HCEC 1CT (cell line): ENCODE measurements at regions not wholly inside any gene's neighbourhood (a gene's known extent, or its start where the extent isn't known, plus 50 kb on each side); places are given as distances from the start of the nearest gene placed in this dataset.

Source experiments
- DNase-seq: peaks from one replicate; pipeline ENCODE4 v3.0.0-alpha.2; 2017

GRCh38 chr3:28109829-28110228 is 131.6 kb upstream of the CMC1 start:
- peak; percentile 54 for DNase-seq

GRCh38 chr3:28110869-28111268 is 130.6 kb upstream of the CMC1 start:
- DNase-seq, result no peak

GRCh38 chr3:28114893-28115292 is 126.5 kb upstream of the CMC1 start:
- DNase-seq, result no peak

- no peak for DNase-seq
These were observed 126.1 kb upstream of the CMC1 start for GRCh38 chr3:28115316-28115715.

- DNase-seq, result no peak
These were observed 123.8 kb upstream of the CMC1 start for GRCh38 chr3:28117598-28117997.

GRCh38 chr3:28118087-28118486 is 123.3 kb upstream of the CMC1 start:
- DNase-seq, result no peak

- DNase-seq, result no peak
These were observed 119.2 kb upstream of the CMC1 start for GRCh38 chr3:28122227-28122626.

- no peak for DNase-seq
These were observed 116.5 kb upstream of the CMC1 start for GRCh38 chr3:28124882-28125281.

- no peak for DNase-seq
These were observed 116.1 kb upstream of the CMC1 start for GRCh38 chr3:28125342-28125741.

GRCh38 chr3:28130836-28131235 is 110.6 kb upstream of the CMC1 start:
- no peak for DNase-seq

GRCh38 chr3:28132941-28133340 is 108.5 kb upstream of the CMC1 start:
- no peak for DNase-seq

GRCh38 chr3:28134198-28134597 is 107.2 kb upstream of the CMC1 start:
- DNase-seq, result no peak

GRCh38 chr3:28134792-28135375 is 106.5 kb upstream of the CMC1 start:
- no peak for DNase-seq

GRCh38 chr3:28136607-28137216 is 104.7 kb upstream of the CMC1 start:
- no peak for DNase-seq

- DNase-seq, result no peak
These were observed 103.3 kb upstream of the CMC1 start for GRCh38 chr3:28138043-28138610.

GRCh38 chr3:28139288-28139687 is 102.1 kb upstream of the CMC1 start:
- DNase-seq, result no peak

- peak; percentile 57 for DNase-seq
These were observed 101.3 kb upstream of the CMC1 start for GRCh38 chr3:28139967-28140634.

GRCh38 chr3:28140664-28141063 is 100.8 kb upstream of the CMC1 start:
- no peak for DNase-seq

GRCh38 chr3:28149960-28150359 is 91.5 kb upstream of the CMC1 start:
- DNase-seq, result no peak

GRCh38 chr3:28150465-28151206 is 90.8 kb upstream of the CMC1 start:
- peak; percentile 12 for DNase-seq

- no peak for DNase-seq
These were observed 90.2 kb upstream of the CMC1 start for GRCh38 chr3:28151207-28151550.

- peak; percentile 15 for DNase-seq
These were observed 89.7 kb upstream of the CMC1 start for GRCh38 chr3:28151608-28152228.

- no peak for DNase-seq
These were observed 85.8 kb upstream of the CMC1 start for GRCh38 chr3:28155631-28156030.
